ENCODE measurements at regions not wholly inside any gene's neighbourhood (a gene's known extent, or its start where the extent isn't known, plus 50 kb on each side); places are given as distances from the start of the nearest gene placed in this dataset.

DNA sequence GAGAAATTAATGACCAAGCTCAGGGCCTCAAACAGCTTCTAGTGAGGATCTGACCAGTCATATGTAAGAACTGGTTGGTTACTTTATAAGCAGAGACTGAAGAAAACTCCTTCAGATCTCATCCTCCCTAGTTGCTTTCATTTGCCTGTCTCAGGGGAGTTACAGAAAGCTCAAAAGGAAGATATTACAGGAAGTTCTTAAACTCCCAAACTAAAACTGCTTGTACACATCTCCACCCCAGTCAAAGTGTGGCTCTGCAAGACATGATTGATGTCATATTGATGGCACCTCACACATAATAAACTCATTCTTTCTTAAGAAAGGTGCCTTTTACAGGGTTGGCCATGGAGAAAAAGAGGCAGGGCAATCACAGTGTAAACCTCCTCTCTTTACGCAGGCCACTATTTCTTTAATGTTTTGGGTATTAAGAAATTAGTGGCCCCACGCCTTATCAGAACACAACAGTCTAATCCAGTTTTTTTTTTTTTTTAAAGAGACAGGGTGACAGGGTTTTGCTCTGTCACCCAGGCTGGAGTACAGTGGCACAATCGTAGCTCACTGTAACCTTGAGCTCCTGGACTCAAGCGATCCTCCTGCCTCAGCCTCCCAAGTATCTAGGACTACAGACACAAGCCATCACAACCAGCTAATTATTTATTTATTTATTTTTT lies 62.6 kb upstream of the STK17B start:
- Histone ChIP-seq H3K36me3 (ENCODE audit: control insufficient read depth in 2 of 2, extremely low read depth in 1 of 2, insufficient read depth in 2 of 2, low read length in 2 of 2) (peaks cover 2 to 25% of the 10 kb centered on the region in 2 experiments), H2AFZ (ENCODE audit: low read depth, low read length) (no peak overlapping the region), H4K20me1 (replicated peaks; ENCODE audit: control insufficient read depth, extremely low read depth, insufficient read depth, low read length) (no peaks in the 10 kb centered on the region), H3K79me2 (ENCODE audit: control insufficient read depth, insufficient read depth, low read length) (peaks cover 18% of the 10 kb centered on the region), H3K27me3 (ENCODE audit: control insufficient read depth in 2 of 2, insufficient read depth in 2 of 2, low read length in 2 of 2) (no peaks in the 10 kb centered on the region), H3K9ac (replicated peaks; ENCODE audit: extremely low read depth, insufficient read depth, low read length) (peak overlapping the region; percentile 56), H3K9me3 (replicated peaks; ENCODE audit: control insufficient read depth, insufficient read depth, low read length) (no peaks in the 10 kb centered on the region), H3K4me2 (ENCODE audit: insufficient read depth, low read length) (peak overlapping the region; percentile 43), H3K27ac (ENCODE audit: insufficient read depth, low read depth, low read length) (peak overlapping the region; percentile 96), H3K9me1 (replicated peaks; ENCODE audit: control insufficient read depth, extremely low read depth, insufficient read depth, low read length) (no peaks in the 10 kb centered on the region), H3K4me3 (replicated peaks in 1 of 3; ENCODE audit: insufficient read depth in 1 of 3, low read depth in 1 of 3, low read length in 3 of 3) (no peak overlapping the region), H3K4me1 (ENCODE audit: control insufficient read depth, extremely low read depth, insufficient read depth, low read length) (peaks cover 38% of the 10 kb centered on the region)
- DNase-seq (ENCODE audit: low read depth, low spot score), result peak; percentile 28
- no peak for FAIRE-seq
- ChIA-PET CTCF (interaction anchor here (1.2 to 2.9 kb wide), 4 partner anchors 32 to 156 kb away, joined by 3 to 15 read pairs (median 12); no protein-coding TSS in a partner anchor), POLR2A (interaction anchor here (0.6 kb wide), 1 partner anchor 44 kb away, joined by 3 read pairs; no protein-coding TSS in a partner anchor)
- TF ChIP-seq POLR2AphosphoS5 (IDR thresholded peaks at IDR 0.05; ENCODE audit: insufficient read depth, low read depth, low read length) (no peak), MYC (IDR thresholded peaks at IDR 0.05; ENCODE audit: low read depth, low read length) (no peak), FOS (IDR thresholded peaks at IDR 0.05; ENCODE audit: borderline replicate concordance, insufficient read depth, low read length) (no peak), GATA2 (IDR thresholded peaks at IDR 0.05; ENCODE audit: insufficient read depth, insufficient read length, low read depth, low read length) (no peak), EZH2 (IDR thresholded peaks at IDR 0.05; ENCODE audit: borderline replicate concordance, low read depth, low read length, severe bottlenecking) (no peak), POLR2A (IDR thresholded peaks at IDR 0.05; ENCODE audit: low read depth, low read length) (no peak), JUN (IDR thresholded peaks at IDR 0.05; ENCODE audit: borderline replicate concordance, insufficient read depth, insufficient read length, low read depth) (no peak)
- TF ChIP-seq, protein P1, sequence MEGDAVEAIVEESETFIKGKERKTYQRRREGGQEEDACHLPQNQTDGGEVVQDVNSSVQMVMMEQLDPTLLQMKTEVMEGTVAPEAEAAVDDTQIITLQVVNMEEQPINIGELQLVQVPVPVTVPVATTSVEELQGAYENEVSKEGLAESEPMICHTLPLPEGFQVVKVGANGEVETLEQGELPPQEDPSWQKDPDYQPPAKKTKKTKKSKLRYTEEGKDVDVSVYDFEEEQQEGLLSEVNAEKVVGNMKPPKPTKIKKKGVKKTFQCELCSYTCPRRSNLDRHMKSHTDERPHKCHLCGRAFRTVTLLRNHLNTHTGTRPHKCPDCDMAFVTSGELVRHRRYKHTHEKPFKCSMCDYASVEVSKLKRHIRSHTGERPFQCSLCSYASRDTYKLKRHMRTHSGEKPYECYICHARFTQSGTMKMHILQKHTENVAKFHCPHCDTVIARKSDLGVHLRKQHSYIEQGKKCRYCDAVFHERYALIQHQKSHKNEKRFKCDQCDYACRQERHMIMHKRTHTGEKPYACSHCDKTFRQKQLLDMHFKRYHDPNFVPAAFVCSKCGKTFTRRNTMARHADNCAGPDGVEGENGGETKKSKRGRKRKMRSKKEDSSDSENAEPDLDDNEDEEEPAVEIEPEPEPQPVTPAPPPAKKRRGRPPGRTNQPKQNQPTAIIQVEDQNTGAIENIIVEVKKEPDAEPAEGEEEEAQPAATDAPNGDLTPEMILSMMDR (IDR thresholded peaks at IDR 0.05; ENCODE audit: extremely low read depth in 1 of 2, insufficient read depth in 1 of 2, low read depth in 1 of 2, low read length in 2 of 2), result no peak
- TF ChIP-seq, protein P2, sequence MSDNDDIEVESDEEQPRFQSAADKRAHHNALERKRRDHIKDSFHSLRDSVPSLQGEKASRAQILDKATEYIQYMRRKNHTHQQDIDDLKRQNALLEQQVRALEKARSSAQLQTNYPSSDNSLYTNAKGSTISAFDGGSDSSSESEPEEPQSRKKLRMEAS (IDR thresholded peaks at IDR 0.05; ENCODE audit: insufficient read depth, insufficient read length), result no peak
- dilution Hi-C loops (cut with MboI; ENCODE audit: extremely low pct_ligation_motif_present, low sequenced_read_pairs) (no loop called here), intact Hi-C loops (cut with micrococcal nuclease) (loop anchor here (1.0 to 2.0 kb wide), 5 partner anchors 33 to 372 kb away; partner anchors contain the start of gene STK17B)
- no TSS peak for BruUV-seq (replicated peaks)

Data from endothelial cell of umbilical vein (primary cell).